AG09309 (cell line): ENCODE measurements at regions not wholly inside any gene's neighbourhood (a gene's known extent, or its start where the extent isn't known, plus 50 kb on each side); places are given as distances from the start of the nearest gene placed in this dataset.
"Not testable (repeated sequence)": the region's sequence is repeated elsewhere in the genome, so short reads cannot be mapped to it uniquely, and the experiment has no call there.

Experiments
- DNase-seq: peaks from one replicate; pipeline ENCODE4 v3.0.0-alpha.2; 2010; ENCODE audit warnings: low read depth
- H3K4me3 ChIP-seq: 2 replicates; pipeline ENCODE4 v1.5.1; 2011; ENCODE audit warnings: mild to moderate bottlenecking, low read depth, low read length, moderate library complexity; ENCODE audit not compliant: control insufficient read depth
- TF ChIP-seq, protein P1 (sequence below): IDR thresholded peaks from 2 replicates; pipeline ENCODE4 v1.5.1; 2011; ENCODE audit warnings: mild to moderate bottlenecking, low read depth, low read length, inconsistent platforms; ENCODE audit not compliant: insufficient read depth, control insufficient read depth; ENCODE audit errors: missing control alignments

DNA sequence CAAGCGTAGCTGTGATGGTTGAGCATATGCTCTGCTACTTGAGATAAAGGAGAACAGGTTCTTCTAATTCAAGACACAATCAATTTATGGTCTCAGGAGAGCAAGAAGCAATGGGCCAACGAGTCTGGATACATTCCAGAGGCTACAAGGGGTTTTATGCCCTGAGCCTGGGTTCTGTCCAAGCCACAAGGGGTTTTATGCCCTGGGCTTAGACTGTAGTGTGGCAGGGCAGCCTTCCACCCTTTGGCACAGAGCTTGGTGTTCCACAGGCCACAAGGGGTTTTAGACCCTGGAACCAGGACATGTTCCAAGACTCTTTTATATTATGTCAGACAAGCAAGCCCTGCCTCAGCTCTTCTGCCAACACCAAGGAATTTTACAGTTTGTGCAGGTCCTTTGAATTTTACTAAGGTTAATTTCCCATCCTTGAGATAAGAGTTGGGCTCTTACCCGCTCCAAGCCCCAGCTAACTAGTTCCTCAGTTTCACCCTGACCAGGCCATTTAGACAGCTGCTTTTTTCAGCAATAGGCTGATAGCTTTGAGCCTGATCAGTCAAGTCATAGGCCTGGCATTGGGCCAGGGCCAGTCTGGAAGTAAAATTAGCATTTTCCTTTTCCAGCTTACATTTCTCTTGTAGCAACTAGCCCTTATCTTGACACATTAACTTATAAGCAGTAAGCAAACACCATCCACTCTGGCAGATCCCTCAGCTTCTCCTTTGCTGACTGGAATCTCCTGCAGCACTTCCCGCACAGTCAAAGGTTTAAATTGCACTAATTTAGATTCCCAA, 95.0 kb downstream of the ZNF737 start:
- no peak overlapping the region for H3K4me3 ChIP-seq
- TF ChIP-seq, protein P1, sequence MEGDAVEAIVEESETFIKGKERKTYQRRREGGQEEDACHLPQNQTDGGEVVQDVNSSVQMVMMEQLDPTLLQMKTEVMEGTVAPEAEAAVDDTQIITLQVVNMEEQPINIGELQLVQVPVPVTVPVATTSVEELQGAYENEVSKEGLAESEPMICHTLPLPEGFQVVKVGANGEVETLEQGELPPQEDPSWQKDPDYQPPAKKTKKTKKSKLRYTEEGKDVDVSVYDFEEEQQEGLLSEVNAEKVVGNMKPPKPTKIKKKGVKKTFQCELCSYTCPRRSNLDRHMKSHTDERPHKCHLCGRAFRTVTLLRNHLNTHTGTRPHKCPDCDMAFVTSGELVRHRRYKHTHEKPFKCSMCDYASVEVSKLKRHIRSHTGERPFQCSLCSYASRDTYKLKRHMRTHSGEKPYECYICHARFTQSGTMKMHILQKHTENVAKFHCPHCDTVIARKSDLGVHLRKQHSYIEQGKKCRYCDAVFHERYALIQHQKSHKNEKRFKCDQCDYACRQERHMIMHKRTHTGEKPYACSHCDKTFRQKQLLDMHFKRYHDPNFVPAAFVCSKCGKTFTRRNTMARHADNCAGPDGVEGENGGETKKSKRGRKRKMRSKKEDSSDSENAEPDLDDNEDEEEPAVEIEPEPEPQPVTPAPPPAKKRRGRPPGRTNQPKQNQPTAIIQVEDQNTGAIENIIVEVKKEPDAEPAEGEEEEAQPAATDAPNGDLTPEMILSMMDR = no peak
- DNase-seq = no peak

DNA sequence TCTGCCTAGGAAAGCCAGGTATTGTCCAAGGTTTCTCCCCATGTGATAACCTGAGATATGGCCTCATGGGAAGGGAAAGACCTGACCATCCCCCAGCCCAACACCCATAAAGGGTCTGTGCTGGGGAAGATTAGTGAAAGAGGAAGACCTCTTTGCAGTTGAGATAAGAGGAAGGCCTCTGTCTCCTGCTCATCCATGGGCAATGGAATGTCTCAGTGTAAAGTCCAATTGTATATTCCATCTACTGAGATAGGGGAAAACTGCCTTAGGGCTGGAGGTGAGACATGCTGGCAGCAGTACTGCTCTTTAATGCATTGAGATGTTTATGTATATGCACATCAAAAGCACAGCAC, 99.0 kb downstream of the ZNF737 start:
- DNase-seq = not testable (repeated sequence)

DNA sequence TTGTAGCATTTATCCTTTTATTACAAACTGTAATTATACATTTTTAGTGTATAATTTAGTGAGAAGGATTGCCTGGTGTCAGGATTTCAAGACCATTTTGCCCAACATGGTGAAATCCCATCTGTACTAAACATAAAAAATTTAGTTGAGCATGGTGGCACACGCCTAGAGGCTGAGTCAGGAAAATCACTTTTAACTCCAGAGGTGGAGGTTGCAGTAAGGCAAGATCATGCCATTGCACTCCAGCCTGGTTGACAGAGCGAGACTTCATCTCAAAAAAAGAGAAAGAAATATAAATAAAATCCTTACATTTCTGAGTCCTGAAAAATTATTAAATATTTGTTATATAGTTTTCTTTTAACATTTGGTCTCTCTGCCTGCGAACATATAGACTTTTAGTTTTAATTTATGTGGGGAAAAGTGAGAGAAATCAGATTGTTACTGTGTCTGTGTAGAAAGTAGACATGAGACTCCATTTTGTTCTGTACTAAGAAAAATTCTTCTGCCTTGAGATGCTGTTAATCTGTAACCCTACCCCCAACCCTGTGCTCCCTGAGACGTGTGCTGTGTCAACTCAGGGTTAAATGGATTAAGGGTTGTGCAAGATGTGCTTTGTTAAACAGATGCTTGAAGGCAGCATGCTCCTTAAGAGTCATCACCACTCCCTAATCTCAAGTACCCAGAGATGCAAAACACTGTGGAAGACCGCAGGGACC, 99.5 kb downstream of the ZNF737 start:
- not testable (repeated sequence) for DNase-seq, H3K4me3 ChIP-seq

More for the DNA sequence above, 99.0 kb downstream of the ZNF737 start:
- H3K4me3 ChIP-seq = not testable (repeated sequence)

DNA sequence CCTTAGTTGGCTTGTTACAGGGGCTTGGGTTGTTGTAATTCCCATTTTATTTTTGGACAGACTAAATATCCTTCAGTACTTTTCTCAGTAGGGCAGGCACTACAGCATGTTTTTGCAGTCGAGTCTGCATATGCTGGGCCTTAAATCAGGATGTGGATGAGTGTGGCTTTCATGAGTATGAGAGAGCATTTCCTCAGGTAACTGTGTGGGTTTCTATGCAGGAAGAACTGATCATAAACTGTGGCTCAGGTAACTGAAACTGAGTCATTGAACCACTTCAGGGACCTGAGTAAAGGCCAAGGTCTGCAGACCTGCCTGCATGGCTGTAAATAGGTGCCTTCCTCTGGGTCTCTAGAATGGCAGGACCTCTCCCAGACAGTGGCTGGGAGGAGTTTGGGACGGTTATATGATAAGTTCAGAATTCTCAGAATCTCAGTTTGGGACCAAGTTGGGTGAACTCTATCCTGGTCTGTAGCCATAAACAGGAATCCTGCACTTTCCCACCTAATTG, 112.1 kb downstream of the ZNF737 start:
- no peak for DNase-seq
- TF ChIP-seq, protein P1 = no peak
- no peak overlapping the region for H3K4me3 ChIP-seq

DNA sequence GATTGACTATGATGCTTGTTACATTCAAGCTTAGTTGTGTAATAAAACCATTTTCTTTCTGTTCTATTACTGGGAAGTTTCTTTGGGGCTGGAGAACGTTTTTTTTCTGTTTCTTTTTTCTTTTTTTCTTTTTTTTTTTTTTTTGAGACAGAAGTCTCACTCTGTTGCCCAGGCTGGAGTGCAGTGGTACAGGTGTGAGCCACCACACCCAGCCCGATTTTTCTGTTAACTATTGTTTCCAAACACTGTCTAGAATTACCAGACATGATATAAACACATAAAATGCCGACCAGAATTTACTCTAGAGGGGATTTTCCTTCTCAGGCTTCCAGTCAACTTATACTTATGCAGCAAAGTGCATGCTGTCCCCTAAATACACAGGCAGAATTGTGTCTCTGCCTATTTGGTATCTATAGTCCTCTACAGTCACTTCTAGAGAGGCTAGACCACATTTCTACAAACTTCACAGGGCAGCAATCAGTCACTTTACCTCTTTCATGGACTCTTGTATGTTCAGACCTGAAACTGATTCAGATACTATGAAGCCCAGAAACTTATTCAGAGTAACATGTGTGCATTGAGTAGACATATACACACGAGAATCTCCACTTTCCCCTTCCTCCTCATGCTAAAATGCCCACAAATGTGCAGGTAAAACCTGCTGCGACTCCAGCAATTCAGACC, 121.2 kb downstream of the ZNF737 start:
- no peak for DNase-seq
- H3K4me3 ChIP-seq = no peak overlapping the region
- TF ChIP-seq, protein P1 = no peak

DNA sequence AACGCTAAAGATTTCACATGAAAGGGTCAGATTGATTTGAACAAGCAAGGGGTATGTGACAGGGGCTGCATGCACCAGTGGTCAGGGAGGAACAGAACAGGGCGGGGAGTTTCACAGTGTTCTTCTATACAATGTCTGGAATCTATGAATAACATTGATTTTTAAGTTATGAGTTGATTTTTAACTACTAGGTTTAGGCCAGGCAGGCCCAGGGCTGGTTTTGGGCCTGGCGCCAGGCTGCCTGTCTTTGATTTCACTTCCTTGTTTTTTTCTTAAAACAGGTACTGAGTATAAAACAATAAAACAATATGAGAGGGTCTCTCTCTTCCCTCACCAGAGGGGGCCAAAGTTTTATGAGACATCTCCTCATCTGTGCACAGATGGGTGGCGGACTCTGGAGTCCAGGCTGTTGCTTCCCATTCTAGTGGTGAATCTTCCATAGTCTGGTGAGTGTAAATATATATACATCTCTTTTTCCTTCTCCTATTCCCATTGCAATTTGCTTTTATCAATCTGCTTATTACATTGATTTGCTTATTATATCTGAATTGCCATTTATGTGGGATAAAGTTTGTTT, 133.2 kb downstream of the ZNF737 start:
- H3K4me3 ChIP-seq, DNase-seq: not testable (repeated sequence)

DNA sequence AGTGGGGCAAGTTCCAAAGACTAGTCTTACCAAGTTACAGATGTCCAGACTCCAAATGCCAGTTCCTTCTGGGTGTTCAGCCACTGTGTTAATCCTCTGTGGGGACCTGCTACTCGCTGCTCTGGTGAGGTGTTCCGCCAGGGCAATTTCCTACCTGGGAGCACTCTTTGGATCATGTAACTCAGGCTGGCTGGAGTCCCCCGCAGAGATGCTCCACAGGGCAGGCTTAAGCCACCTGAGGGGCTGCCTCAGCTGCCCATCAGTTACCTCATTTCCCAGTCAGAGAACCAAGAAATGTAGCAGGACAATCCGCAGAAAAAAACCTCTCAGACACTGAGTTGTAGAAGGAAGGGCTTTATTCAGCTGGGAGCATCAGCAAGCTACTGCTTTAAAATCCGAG, 133.8 kb downstream of the ZNF737 start:
- no peak overlapping the region for H3K4me3 ChIP-seq
- no peak for DNase-seq
- TF ChIP-seq, protein P1 = no peak
